Endothelial cell of umbilical vein (primary cell): ENCODE measurements at regions not wholly inside any gene's neighbourhood (a gene's known extent, or its start where the extent isn't known, plus 50 kb on each side); places are given as distances from the start of the nearest gene placed in this dataset.

ENCODE experiments used
- BruUV-seq: library from RNA; stranded (reverse); fragments of 400-500 nt; replicated peaks from 2 replicates; lab custom pipeline; 2021; lab: Mats Ljungman, UMichigan
- CTCF ChIA-PET: fragments of 300-600, 350-600 bp; sonication (Branson Sonifier 250); formaldehyde crosslinking; loops from one replicate; lab custom pipeline; 2021; ENCODE audit warnings: antibody characterized with exemption, inconsistent platforms; lab: Charles Lee
- POLR2A ChIA-PET: fragments of 300-600, 350-600 bp; sonication (Branson Sonifier 250); formaldehyde crosslinking; loops from one replicate; lab custom pipeline; 2021; ENCODE audit warnings: antibody characterized with exemption, inconsistent platforms; lab: Charles Lee
- DNase-seq: peaks from one replicate; pipeline ENCODE4 v3.0.0-alpha.2; 2011; ENCODE audit warnings: low read depth, low spot score
- FAIRE-seq: peaks from 2 replicates; lab custom pipeline; 2011; peaks lifted over from hg19 to GRCh38; lab: Jason Lieb, UNC
- H2AFZ ChIP-seq: 2 replicates; pipeline ENCODE4 v1.6.0; 2012; ENCODE audit warnings: low read depth, low read length, control low read depth, inconsistent platforms
- H3K27ac ChIP-seq: 2 replicates; pipeline ENCODE4 v1.5.1; 2011; ENCODE audit warnings: low read depth, mild to moderate bottlenecking, control low read depth, low read length, moderate library complexity; ENCODE audit not compliant: insufficient read depth
- H3K27me3 ChIP-seq, 2 experiments: 2 replicates each; pipeline versions ENCODE4 v1.6.0 to v1.6.1; 2011; ENCODE audit warnings: low read length in 2 of 2, mixed read lengths in 1 of 2; ENCODE audit not compliant: control insufficient read depth in 2 of 2, insufficient read depth in 2 of 2
- H3K36me3 ChIP-seq, 2 experiments: 2 replicates in 1 of 2; 3 replicates in 1 of 2; pipeline ENCODE4 v1.5.1; 2011; ENCODE audit warnings: low read length in 2 of 2, mild to moderate bottlenecking in 1 of 2, moderate library complexity in 1 of 2; ENCODE audit not compliant: control insufficient read depth in 2 of 2, insufficient read depth in 2 of 2; ENCODE audit errors: extremely low read depth in 1 of 2
- H3K4me1 ChIP-seq: 3 replicates; pipeline ENCODE4 v1.5.1; 2011; ENCODE audit warnings: mild to moderate bottlenecking, low read length; ENCODE audit not compliant: control insufficient read depth, insufficient read depth; ENCODE audit errors: extremely low read depth
- H3K4me2 ChIP-seq: 2 replicates; pipeline ENCODE4 v1.6.1; 2011; ENCODE audit warnings: low read length, control low read depth, mixed read lengths; ENCODE audit not compliant: insufficient read depth
- H3K4me3 ChIP-seq, 3 experiments: fragments of 200-600 bp in 1 of 3; sonication (generic), shearing (Covaris generic) in 1 of 3; replicated peaks in 1 of 3; 2 replicates each; pipeline ENCODE4 v1.5.1; 2011 to 2016; ENCODE audit warnings: control low read depth in 3 of 3, low read length in 3 of 3, mild to moderate bottlenecking in 2 of 3, inconsistent platforms in 1 of 3, low read depth in 1 of 3, moderate library complexity in 1 of 3; ENCODE audit not compliant: insufficient read depth in 1 of 3
- H3K79me2 ChIP-seq: 2 replicates; pipeline ENCODE4 v1.6.0; 2012; ENCODE audit warnings: low read length, inconsistent platforms; ENCODE audit not compliant: control insufficient read depth, insufficient read depth
- H3K9ac ChIP-seq: replicated peaks from 2 replicates; pipeline ENCODE3; 2011; ENCODE audit warnings: low read length, control low read depth; ENCODE audit not compliant: insufficient read depth; ENCODE audit errors: extremely low read depth
- H3K9me1 ChIP-seq: replicated peaks from 3 replicates; pipeline ENCODE4 v1.6.0; 2011; ENCODE audit warnings: mild to moderate bottlenecking, low read length; ENCODE audit not compliant: control insufficient read depth, insufficient read depth; ENCODE audit errors: extremely low read depth
- H3K9me3 ChIP-seq: replicated peaks from 2 replicates; pipeline ENCODE4 v1.5.1; 2012; ENCODE audit warnings: low read length, inconsistent platforms; ENCODE audit not compliant: control insufficient read depth, insufficient read depth
- H4K20me1 ChIP-seq: replicated peaks from 2 replicates; pipeline ENCODE3; 2011; ENCODE audit warnings: mild to moderate bottlenecking, low read length; ENCODE audit not compliant: control insufficient read depth, insufficient read depth; ENCODE audit errors: extremely low read depth
- CTCF ChIP-seq, 2 donors: IDR thresholded peaks; 1 replicate in 1 of 2; 2 replicates in 1 of 2; pipeline ENCODE4 v1.5.1; 2011; ENCODE audit warnings: low read length in 2 of 2, mild to moderate bottlenecking in 2 of 2, moderate library complexity in 2 of 2, control low read depth in 1 of 2, inconsistent platforms in 1 of 2, low read depth in 1 of 2; ENCODE audit not compliant: insufficient read depth in 1 of 2; ENCODE audit errors: extremely low read depth in 1 of 2
- EZH2 ChIP-seq: IDR thresholded peaks from 2 replicates; pipeline ENCODE4 v1.6.1; 2012; ENCODE audit warnings: borderline replicate concordance, low read depth, mild to moderate bottlenecking, moderate library complexity, low read length, inconsistent platforms; ENCODE audit not compliant: severe bottlenecking
- FOS ChIP-seq: IDR thresholded peaks from 2 replicates; pipeline ENCODE4 v1.6.1; 2011; ENCODE audit warnings: mild to moderate bottlenecking, low read length, moderate library complexity, borderline replicate concordance; ENCODE audit not compliant: insufficient read depth
- GATA2 ChIP-seq: IDR thresholded peaks from 2 replicates; pipeline ENCODE4 v1.7.0; 2011; ENCODE audit warnings: low read depth, mild to moderate bottlenecking, moderate library complexity, mixed read lengths, low read length; ENCODE audit not compliant: insufficient read length, insufficient read depth
- JUN ChIP-seq: IDR thresholded peaks from 2 replicates; pipeline ENCODE4 v1.6.1; 2011; ENCODE audit warnings: borderline replicate concordance, low read depth; ENCODE audit not compliant: insufficient read length, insufficient read depth
- MAX ChIP-seq: IDR thresholded peaks from 2 replicates; pipeline ENCODE4 v1.6.1; 2011; ENCODE audit not compliant: insufficient read depth, insufficient read length
- MYC ChIP-seq: IDR thresholded peaks from one replicate; pipeline ENCODE4 v1.6.1; 2011; ENCODE audit warnings: mild to moderate bottlenecking, low read depth, low read length
- POLR2A ChIP-seq: IDR thresholded peaks from 2 replicates; pipeline ENCODE4 v1.6.1; 2012; ENCODE audit warnings: low read depth, mild to moderate bottlenecking, control low read depth, low read length
- POLR2AphosphoS5 ChIP-seq: IDR thresholded peaks from 2 replicates; pipeline ENCODE4 v1.6.1; 2012; ENCODE audit warnings: low read depth, mild to moderate bottlenecking, control low read depth, low read length, moderate library complexity; ENCODE audit not compliant: insufficient read depth
- dilution Hi-C: fragments of 300-500 bp; cut with MboI; formaldehyde crosslinking; loops from one replicate; pipeline ENCODE4 v1.15.0; 2019; ENCODE audit warnings: low sequenced_read_pairs; ENCODE audit not compliant: extremely low pct_ligation_motif_present
- intact Hi-C: fragments of 100-400 bp; cut with micrococcal nuclease; formaldehyde crosslinking; loops from one replicate; pipeline ENCODE4 v1.10.0; 2022

DNA sequence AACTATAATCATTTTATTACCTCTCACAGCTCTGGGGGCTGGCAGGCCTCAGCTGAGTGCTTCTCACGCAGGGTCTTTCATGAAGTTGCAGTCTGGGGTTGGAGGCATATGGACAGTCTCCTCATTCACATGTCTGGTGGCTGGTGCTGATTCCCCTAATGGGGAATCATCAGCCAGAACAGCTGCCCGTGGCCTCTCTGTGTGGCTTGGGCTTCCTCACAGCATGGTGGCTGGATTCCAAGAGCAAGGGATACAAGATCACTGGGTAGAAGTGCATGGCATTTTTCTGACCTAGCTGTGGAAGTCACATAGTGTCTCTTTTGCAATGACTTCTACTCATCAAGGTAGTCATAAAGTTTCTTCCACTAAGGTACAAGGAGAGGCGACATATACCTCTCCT lies 59.0 kb upstream of the LAPTM4A start:
- Histone ChIP-seq H3K27me3 (peaks cover 2 to 3% of the 10 kb centered on the region in 2 experiments), H3K9ac (no peak overlapping the region), H3K27ac (no peak overlapping the region), H3K9me3 (no peaks in the 10 kb centered on the region), H3K36me3 (no peaks in the 10 kb centered on the region), H2AFZ (no peak overlapping the region), H3K4me1 (peaks cover 10% of the 10 kb centered on the region), H3K4me3 (no peak overlapping the region), H3K79me2 (no peaks in the 10 kb centered on the region), H4K20me1 (no peaks in the 10 kb centered on the region), H3K4me2 (no peak overlapping the region), H3K9me1 (no peaks in the 10 kb centered on the region)
- BruUV-seq = no TSS peak
- no peak for DNase-seq
- FAIRE-seq = no peak
- intact Hi-C loops = no loop called here
- TF ChIP-seq JUN = no peak
- TF ChIP-seq MYC = no peak
- ChIA-PET CTCF (interaction anchor here (3.1 to 5.4 kb wide), 2 partner anchors 114 to 181 kb away, joined by 12 to 42 read pairs; partner anchors contain the start of gene SDC1), POLR2A (no interaction called here)
- dilution Hi-C loops = no loop called here

GRCh38 chr2:20108655-20109396 lies 57.4 kb upstream of the LAPTM4A start:
- Histone ChIP-seq H3K79me2 (no peaks in the 10 kb centered on the region), H3K9me3 (no peaks in the 10 kb centered on the region), H3K4me1 (peaks cover 3% of the 10 kb centered on the region), H3K9me1 (no peaks in the 10 kb centered on the region), H3K27ac (no peak overlapping the region), H3K4me2 (no peak overlapping the region), H3K36me3 (no peaks in the 10 kb centered on the region), H3K27me3 (peaks cover 2 to 3% of the 10 kb centered on the region in 2 experiments), H3K4me3 (no peak overlapping the region), H2AFZ (no peak overlapping the region), H3K9ac (no peak overlapping the region), H4K20me1 (no peaks in the 10 kb centered on the region)
- FAIRE-seq = no peak
- dilution Hi-C loops = no loop called here
- no peak for DNase-seq
- intact Hi-C loops = loop anchor here (10.0 kb wide), 1 partner anchor 216 kb away; no protein-coding TSS in a partner anchor
- no peak for TF ChIP-seq FOS
- TF ChIP-seq POLR2AphosphoS5 = no peak
- no peak for TF ChIP-seq POLR2A
- TF ChIP-seq GATA2 = no peak
- no peak for TF ChIP-seq CTCF (IDR thresholded peaks at IDR 0.05; ENCODE audit: extremely low read depth in 1 of 2, insufficient read depth in 1 of 2, low read depth in 1 of 2, low read length in 2 of 2)
- no peak for TF ChIP-seq MAX
- TF ChIP-seq EZH2 = no peak
- ChIA-PET POLR2A (interaction anchor here (0.8 kb wide), 1 partner anchor 13 kb away, joined by 3 read pairs; no protein-coding TSS in a partner anchor), CTCF (interaction anchor here (0.6 to 6.9 kb wide), 7 partner anchors 13 to 182 kb away, joined by 3 to 42 read pairs (median 12); partner anchors contain the start of gene SDC1)
- BruUV-seq = no TSS peak
